ENCODE measurements at regions not wholly inside any gene's neighbourhood (a gene's known extent, or its start where the extent isn't known, plus 50 kb on each side); places are given as distances from the start of the nearest gene placed in this dataset.
A peak's percentile ranks its signal among the peaks of the same experiment; 100 is the strongest.

DNA sequence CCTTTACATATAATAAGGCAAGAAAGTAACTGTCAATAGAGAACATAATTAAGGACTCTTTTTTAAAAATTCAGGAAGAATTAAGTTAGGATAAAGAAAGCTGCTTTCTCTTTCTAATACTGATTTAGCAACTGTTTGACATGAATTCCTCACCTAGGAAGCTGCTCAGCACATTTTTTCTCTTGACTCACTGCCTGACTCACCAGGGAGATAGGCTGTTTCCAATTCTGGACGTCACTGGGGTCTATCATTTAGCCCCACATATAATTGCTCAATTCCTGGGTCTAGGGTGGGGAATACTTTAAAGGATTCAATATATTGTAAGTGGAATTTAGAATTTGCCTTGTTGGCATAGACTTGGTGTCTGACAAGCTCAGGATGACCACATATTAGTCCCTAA lies 50.8 kb upstream of the UGP2 start:
- peak; percentile 90 for TF ChIP-seq POLR2AphosphoS5 (IDR thresholded peaks at IDR 0.05; ENCODE audit: low read depth, low read length)
- TF ChIP-seq, protein P1, sequence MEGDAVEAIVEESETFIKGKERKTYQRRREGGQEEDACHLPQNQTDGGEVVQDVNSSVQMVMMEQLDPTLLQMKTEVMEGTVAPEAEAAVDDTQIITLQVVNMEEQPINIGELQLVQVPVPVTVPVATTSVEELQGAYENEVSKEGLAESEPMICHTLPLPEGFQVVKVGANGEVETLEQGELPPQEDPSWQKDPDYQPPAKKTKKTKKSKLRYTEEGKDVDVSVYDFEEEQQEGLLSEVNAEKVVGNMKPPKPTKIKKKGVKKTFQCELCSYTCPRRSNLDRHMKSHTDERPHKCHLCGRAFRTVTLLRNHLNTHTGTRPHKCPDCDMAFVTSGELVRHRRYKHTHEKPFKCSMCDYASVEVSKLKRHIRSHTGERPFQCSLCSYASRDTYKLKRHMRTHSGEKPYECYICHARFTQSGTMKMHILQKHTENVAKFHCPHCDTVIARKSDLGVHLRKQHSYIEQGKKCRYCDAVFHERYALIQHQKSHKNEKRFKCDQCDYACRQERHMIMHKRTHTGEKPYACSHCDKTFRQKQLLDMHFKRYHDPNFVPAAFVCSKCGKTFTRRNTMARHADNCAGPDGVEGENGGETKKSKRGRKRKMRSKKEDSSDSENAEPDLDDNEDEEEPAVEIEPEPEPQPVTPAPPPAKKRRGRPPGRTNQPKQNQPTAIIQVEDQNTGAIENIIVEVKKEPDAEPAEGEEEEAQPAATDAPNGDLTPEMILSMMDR (IDR thresholded peaks at IDR 0.05) = no peak
- TF ChIP-seq MEF2A (IDR thresholded peaks at IDR 0.05; ENCODE audit: borderline replicate concordance, low read depth) = peak; percentile 55; the same call in 1 of the 2 replicates
- TF ChIP-seq FOXJ3 (CRISPR knock-in tag; IDR thresholded peaks at IDR 0.05) = no peak
- TF ChIP-seq, protein P2, sequence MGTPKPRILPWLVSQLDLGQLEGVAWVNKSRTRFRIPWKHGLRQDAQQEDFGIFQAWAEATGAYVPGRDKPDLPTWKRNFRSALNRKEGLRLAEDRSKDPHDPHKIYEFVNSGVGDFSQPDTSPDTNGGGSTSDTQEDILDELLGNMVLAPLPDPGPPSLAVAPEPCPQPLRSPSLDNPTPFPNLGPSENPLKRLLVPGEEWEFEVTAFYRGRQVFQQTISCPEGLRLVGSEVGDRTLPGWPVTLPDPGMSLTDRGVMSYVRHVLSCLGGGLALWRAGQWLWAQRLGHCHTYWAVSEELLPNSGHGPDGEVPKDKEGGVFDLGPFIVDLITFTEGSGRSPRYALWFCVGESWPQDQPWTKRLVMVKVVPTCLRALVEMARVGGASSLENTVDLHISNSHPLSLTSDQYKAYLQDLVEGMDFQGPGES (IDR thresholded peaks at IDR 0.05; ENCODE audit: low read depth, low read length) = no peak
- TF ChIP-seq SIN3A (IDR thresholded peaks at IDR 0.05; ENCODE audit: borderline replicate concordance, low read depth, low read length) = no peak
- no peak for TF ChIP-seq ELF1 (IDR thresholded peaks at IDR 0.05)
- TF ChIP-seq NRF1 (IDR thresholded peaks at IDR 0.05; ENCODE audit: low read depth, low read length) = no peak
- TF ChIP-seq, protein P3, sequence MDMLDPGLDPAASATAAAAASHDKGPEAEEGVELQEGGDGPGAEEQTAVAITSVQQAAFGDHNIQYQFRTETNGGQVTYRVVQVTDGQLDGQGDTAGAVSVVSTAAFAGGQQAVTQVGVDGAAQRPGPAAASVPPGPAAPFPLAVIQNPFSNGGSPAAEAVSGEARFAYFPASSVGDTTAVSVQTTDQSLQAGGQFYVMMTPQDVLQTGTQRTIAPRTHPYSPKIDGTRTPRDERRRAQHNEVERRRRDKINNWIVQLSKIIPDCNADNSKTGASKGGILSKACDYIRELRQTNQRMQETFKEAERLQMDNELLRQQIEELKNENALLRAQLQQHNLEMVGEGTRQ (IDR thresholded peaks at IDR 0.05; ENCODE audit: borderline replicate concordance, low read depth, low read length) = no peak
- TF ChIP-seq NFIC (IDR thresholded peaks at IDR 0.05; ENCODE audit: borderline replicate concordance) = peak; percentile 76

Measured in SK-N-SH (cell line).